H4 (cell line): ENCODE measurements at regions not wholly inside any gene's neighbourhood (a gene's known extent, or its start where the extent isn't known, plus 50 kb on each side); places are given as distances from the start of the nearest gene placed in this dataset.
"Not testable (repeated sequence)": the region's sequence is repeated elsewhere in the genome, so short reads cannot be mapped to it uniquely, and the experiment has no call there.

Source experiments
- DNase-seq: peaks from one replicate; pipeline ENCODE4 v3.0.0-alpha.2; 2015; ENCODE audit warnings: low spot score

- DNase-seq = no peak
Observed at GRCh38 chr13:104967836-104968630, 1567.4 kb downstream of the EFNB2 start.

DNA sequence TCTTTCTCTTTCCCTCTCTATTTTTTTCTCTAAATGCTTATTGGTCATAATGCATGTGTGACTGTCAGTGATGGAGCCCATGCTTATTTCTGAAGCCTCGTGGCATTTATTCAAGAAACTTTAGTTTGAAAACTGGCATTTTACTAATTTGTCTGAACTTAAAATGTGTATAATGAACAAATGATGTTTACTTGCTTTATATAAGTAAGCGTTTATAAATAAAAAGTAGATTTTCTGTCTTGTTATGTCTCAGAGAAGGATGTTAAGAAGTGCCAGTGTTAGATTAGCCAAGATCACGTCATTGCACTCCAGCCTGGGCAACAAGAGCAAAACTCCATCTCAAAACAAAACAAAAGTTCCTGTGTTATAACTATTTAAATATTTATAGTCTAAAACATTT, 1568.1 kb downstream of the EFNB2 start:
- DNase-seq = no peak

GRCh38 chr13:104962411-104962810, 1573.1 kb downstream of the EFNB2 start:
- no peak for DNase-seq

- DNase-seq = no peak
Observed at GRCh38 chr13:104961246-104961645, 1574.2 kb downstream of the EFNB2 start.

DNA sequence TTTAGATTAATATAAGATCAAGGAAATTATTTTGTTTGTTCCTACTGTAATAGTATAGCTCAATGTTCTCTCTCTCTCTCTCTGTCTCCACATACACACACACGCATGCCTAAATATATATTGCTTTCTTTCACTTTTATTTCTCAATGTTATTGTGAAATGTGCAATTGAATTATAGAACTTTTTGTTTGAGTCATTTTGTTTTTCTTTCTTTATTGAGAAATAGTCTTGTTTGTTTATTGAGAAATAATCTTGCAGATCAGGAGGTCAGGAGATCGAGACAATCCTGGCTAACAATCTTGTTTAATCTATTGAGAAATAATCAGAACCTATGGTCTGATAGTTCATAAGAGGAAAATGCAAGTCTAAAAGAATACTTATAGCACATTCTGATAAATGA, 1581.3 kb downstream of the EFNB2 start:
- no peak for DNase-seq

GRCh38 chr13:104953588-104953987, 1581.9 kb downstream of the EFNB2 start:
- DNase-seq = no peak

GRCh38 chr13:104949840-104950740, 1585.4 kb downstream of the EFNB2 start:
- peak; percentile 6 for DNase-seq

- no peak for DNase-seq
Observed at GRCh38 chr13:104944176-104944575, 1591.3 kb downstream of the EFNB2 start.

DNA sequence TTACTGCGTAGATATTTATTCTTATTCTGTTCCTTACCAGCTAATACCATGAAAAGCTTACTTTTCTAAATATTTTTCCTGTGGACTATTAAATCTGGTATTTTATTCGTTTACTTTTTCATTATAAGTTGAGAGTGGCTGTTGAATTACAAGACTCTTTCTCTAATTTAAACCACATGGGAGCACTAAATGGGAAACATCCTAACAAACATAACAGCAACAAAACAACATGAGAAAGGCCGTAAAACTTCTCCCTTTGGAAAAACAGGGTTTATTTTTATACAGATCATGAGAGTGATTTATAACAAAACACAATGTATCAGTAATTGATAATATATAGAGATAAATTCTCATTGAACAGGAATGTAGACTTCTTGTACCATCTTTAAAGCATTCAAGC, 1592.1 kb downstream of the EFNB2 start:
- DNase-seq = no peak

GRCh38 chr13:104937881-104938280, 1597.6 kb downstream of the EFNB2 start:
- peak; percentile 10 for DNase-seq

DNA sequence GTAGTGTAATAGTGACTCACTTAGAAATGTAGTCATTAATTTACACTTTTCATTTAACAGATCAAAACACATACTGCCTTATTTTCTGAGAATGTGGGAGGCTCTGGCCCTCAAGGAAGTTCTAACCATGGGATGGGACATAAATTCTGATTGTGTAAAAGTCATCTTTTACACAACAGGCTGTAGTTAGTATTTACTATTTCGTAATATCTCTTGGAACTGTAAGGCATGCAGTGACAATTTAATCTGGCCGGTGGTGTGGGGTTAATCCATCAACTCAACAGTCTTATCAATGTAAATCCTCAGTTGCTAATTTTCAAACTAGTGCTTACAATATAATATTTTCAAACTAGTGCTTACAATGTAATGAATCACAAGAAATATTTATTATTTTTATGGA, 1599.2 kb downstream of the EFNB2 start:
- no peak for DNase-seq

DNA sequence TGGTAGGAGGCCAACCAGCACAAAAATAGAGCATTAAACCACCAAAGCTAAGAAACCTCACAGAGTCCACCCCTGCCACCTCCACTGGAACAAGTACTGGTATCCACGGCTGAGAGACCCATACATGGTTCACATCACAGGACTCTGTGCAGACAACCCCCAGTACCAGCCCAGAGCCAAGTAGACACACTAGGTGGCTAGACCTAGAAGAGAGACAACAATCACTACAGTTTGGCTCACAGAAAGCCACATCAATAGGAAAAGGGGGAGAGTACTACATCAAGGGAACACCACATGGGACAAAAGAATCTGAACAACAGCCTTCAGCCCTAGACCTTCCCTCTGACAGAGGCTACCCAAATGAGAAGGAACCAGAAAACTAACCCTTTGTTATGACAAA, 1614.9 kb downstream of the EFNB2 start:
- DNase-seq = not testable (repeated sequence)

- DNase-seq = no peak
Observed at GRCh38 chr13:104920091-104920490, 1615.4 kb downstream of the EFNB2 start.

- DNase-seq = no peak
Observed at GRCh38 chr13:104900191-104900817, 1635.2 kb downstream of the EFNB2 start.

- no peak for DNase-seq
Observed at GRCh38 chr13:104898484-104898883, 1637.0 kb downstream of the EFNB2 start.

DNA sequence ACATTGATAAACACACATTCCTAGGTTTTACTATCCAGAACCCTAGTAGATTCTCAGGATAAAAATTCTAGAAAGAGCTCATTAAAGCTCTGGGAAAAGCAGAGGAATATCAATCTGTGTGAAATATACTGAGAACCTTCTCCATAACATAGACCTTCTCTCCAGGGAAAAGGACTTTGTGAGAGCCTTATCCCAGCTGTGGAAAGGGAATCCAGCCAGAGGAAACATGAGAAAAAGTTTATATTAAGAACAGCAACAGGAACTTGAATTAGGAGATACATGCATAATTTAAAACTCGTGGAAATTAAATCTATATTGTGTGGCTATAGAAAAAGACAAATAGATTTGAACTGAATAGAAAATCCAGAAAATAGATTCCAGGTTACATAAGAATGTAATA, 1639.9 kb downstream of the EFNB2 start:
- no peak for DNase-seq

DNA sequence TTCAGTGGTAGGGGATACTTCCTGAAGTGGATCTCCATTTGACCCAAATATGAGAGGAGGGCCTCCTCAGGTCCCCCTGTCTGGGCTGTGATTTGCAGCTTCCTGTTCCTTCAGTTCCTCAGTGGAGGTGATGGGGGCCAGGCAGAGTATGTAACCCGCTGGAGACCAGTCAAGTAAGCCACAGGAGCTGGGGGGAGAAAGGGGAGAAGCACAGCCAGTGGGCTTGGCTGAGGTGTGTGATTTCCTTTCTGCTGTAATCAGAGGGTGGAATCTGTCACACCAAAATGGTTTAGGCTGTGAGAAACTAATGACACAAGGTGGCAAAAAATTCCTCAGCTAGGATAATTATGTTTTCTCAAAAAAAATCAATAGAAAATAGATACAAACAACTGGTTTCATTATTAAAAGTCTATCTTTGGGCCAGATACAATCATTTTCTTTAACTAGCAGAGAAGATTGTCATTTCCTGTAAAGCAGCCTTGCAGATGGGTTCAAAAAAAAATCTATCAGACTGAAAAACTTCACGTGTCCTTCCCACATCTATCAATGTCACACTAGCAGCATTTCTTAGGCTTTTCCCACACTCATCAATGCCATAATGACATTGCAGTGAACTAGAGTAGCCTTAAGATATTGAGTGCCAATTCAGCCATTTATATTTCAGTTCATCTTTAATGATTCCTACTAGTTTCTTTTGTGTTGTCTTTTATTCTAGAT, 1660.3 kb downstream of the EFNB2 start:
- DNase-seq = no peak

- no peak for DNase-seq
Observed at GRCh38 chr13:104872153-104872552, 1663.3 kb downstream of the EFNB2 start.

DNA sequence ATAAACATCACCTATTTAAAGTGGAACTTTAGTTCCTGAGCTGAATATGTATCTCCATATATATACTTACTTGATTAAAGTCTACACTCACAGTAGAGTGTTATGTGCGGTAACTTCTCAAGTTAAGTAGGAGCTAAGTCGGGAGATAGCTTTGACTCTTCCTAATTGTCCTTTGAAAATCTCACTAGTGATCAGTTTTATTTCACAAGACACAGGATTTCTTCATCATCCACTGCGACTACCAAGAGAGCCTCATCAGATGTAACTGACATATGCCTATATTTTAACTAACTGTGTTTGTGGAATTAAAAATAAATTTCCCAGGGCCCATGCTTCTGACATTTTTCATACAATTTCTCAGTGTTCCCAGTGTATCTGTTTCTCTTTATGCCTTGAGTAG, 1664.0 kb downstream of the EFNB2 start:
- DNase-seq = no peak

GRCh38 chr13:104869501-104869900, 1666.0 kb downstream of the EFNB2 start:
- DNase-seq = no peak

DNA sequence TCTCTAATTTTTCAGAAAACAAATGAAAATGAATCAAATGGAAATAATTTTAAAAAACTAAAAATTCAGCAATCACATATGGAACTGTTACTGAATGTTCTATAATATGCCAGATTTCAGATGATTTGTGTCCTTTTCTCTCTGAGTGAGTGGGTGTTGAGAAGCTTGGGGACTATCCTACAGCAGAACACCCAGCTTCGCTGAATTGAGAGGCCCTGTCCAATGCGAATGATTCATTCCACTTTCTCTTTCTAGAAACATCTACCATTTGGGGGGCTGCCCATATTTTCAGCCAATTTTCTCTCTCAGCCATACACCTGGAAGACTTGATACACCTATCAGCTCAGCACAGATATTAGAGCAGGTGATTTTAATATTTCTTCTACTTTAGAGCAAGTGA, 1666.7 kb downstream of the EFNB2 start:
- DNase-seq = no peak

DNA sequence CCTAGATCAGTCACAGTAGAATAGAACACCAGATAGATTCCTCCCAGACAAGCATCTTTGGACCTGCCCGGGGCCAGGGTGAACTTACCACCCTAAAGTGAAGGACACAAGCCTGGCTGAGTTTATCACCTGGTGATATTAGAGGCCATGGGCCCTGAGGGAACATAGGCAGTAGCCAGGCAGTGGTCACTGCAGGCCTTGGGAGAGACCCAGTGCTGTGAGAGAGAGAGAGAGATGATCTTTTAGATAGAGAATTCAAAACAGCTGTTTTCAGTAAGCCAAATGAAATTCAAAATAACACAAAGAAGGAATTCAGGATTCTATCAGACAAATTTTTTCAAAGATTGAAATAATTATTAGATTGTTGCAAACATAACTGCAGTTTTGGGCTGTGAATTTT, 1679.9 kb downstream of the EFNB2 start:
- DNase-seq = no peak
